Astrocyte of the cerebellum (primary cell): ENCODE measurements at regions not wholly inside any gene's neighbourhood (a gene's known extent, or its start where the extent isn't known, plus 50 kb on each side); places are given as distances from the start of the nearest gene placed in this dataset.

Experiments
- DNase-seq: peaks from one replicate; pipeline ENCODE4 v3.0.0-alpha.2; 2011; ENCODE audit warnings: low read depth
- H3K4me3 ChIP-seq: 2 replicates; pipeline ENCODE4 v1.5.1; 2011; ENCODE audit warnings: mild to moderate bottlenecking, low read depth, low read length, moderate library complexity
- in situ Hi-C: cut with HindIII; loops from 2 replicates; pipeline ENCODE4 v1.10.0; 2017; ENCODE audit warnings: low sequenced_read_pairs
- TF ChIP-seq, protein P1 (sequence below): IDR thresholded peaks from 2 replicates; pipeline ENCODE4 v1.5.1; 2012; ENCODE audit warnings: low read length, low read depth, moderate library complexity, mild to moderate bottlenecking; ENCODE audit errors: missing control alignments

DNA sequence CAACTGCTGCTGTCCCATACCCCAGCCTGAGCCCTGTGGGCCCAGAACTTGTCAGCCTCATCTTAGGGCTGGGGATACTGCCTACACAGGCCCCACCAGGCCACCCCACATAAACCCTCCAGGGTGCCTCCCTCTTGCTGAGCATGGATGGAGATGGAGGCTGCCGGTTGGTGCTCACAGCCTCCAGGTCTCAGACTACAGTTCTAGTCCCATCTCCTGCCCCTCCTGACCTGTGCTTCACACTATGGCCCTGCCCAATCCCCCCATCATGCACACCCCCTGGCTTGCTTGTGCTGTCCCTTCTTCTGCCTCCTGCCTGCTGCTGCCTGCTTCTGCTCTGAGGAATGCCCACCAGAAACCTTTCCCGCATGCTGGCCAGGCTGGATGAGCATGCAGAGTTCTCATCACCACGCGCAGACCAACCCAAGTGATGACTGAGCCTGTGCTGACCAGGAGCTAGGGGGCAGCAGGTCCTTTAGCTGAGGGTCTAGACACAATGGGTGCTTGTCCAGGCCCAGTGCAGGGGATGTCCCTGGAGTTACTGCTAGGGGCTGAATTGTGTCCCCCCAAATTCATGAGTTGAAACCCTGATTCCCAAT, 138.4 kb upstream of the HS6ST1 start:
- TF ChIP-seq, protein P1, sequence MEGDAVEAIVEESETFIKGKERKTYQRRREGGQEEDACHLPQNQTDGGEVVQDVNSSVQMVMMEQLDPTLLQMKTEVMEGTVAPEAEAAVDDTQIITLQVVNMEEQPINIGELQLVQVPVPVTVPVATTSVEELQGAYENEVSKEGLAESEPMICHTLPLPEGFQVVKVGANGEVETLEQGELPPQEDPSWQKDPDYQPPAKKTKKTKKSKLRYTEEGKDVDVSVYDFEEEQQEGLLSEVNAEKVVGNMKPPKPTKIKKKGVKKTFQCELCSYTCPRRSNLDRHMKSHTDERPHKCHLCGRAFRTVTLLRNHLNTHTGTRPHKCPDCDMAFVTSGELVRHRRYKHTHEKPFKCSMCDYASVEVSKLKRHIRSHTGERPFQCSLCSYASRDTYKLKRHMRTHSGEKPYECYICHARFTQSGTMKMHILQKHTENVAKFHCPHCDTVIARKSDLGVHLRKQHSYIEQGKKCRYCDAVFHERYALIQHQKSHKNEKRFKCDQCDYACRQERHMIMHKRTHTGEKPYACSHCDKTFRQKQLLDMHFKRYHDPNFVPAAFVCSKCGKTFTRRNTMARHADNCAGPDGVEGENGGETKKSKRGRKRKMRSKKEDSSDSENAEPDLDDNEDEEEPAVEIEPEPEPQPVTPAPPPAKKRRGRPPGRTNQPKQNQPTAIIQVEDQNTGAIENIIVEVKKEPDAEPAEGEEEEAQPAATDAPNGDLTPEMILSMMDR = no peak
- in situ Hi-C loops = no loop called here
- DNase-seq = no peak
- no peak overlapping the region for H3K4me3 ChIP-seq

GRCh38 chr2:128457716-128458115, 139.0 kb upstream of the HS6ST1 start:
- TF ChIP-seq, protein P1 = no peak
- H3K4me3 ChIP-seq = no peak overlapping the region
- DNase-seq = no peak
- in situ Hi-C loops = no loop called here

GRCh38 chr2:128458505-128458904, 139.8 kb upstream of the HS6ST1 start:
- in situ Hi-C loops = no loop called here
- DNase-seq = no peak
- TF ChIP-seq, protein P1 = no peak

GRCh38 chr2:128464456-128464855, 145.8 kb upstream of the HS6ST1 start:
- in situ Hi-C loops = no loop called here
- DNase-seq = no peak
- no peak overlapping the region for H3K4me3 ChIP-seq
- TF ChIP-seq, protein P1 = no peak

More at GRCh38 chr2:128458505-128458904, 139.8 kb upstream of the HS6ST1 start:
- H3K4me3 ChIP-seq = no peak overlapping the region

DNA sequence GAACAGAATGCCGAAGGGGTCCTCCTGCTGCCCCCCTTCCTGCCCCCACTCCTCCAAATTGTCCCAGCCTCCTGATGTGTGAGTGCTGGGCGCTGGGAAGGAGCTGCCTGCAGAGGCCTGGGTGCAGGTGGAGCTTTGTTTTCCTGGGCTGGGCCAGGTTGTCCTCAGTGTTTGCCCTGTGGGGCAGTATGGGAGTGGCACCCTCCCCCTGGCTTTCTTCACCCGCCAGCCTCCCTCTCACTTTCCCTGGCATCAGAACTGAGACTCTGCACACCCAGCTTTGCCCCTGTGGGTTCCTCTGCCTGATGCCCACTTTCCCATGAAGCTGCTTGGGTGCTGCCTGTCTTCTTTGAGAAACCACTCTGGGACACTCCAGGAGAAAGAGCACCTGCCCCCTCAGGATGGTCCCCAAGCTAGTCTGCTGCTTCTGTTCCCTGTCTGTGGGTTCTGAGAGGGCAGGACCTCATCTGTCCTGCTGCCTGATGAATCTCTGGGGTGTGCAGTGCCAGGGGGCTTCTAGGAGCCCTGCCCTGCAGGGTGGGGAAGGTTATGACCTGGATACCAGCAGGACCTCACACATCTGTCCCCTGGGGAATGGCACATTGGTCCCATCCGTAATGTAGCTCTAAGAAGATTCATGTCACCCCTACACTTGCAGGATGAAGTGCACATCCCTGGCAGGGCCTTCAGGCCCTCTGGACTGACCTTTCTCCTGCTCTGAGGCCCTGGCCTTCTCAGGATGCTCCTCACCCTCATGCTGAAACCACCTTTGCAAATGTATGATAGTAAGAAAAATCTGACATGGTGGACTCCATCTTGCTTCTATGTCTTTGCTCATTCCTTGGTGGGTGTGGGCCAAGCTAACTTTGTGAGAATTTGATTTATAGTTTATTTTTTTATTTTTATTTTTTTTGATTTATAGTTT, 146.8 kb upstream of the HS6ST1 start:
- in situ Hi-C loops = no loop called here
- DNase-seq = no peak
- no peak overlapping the region for H3K4me3 ChIP-seq
- TF ChIP-seq, protein P1 = no peak

DNA sequence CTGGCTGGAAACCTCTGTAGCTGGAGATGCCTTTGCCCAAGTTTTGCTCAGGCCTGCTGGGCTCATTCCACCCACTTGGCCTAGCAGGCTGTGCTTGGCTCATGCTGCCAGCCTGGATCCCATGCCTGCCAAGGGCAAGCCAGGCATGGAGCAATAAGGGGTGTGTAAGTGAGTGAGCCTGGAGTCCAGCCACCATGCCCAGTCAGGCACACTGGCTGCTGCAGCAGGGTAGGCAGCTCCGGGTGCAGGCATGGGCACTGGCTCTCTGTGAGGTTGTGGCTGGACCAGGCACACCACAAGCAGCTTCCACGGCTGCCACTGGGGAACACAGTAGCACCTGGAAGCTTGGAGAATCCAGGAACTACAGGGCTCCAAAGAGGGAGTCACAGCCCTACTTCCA, 147.7 kb upstream of the HS6ST1 start:
- H3K4me3 ChIP-seq = no peak overlapping the region
- TF ChIP-seq, protein P1 = no peak
- in situ Hi-C loops = no loop called here
- no peak for DNase-seq
